Esophagus squamous epithelium (tissue), 4 donors: ENCODE measurements at regions not wholly inside any gene's neighbourhood (a gene's known extent, or its start where the extent isn't known, plus 50 kb on each side); places are given as distances from the start of the nearest gene placed in this dataset.

Experiments used
- POLR2A ChIP-seq, 4 donors: fragments of 450-650 bp; IDR thresholded peaks; one replicate each; pipeline ENCODE4 v1.6.1; 2017; ENCODE audit warnings: antibody characterized with exemption in 4 of 4, mild to moderate bottlenecking in 4 of 4, moderate library complexity in 3 of 4
- TF ChIP-seq, protein P1 (sequence below), 6 experiments: fragments of 450-650 bp in 4 of 6; fragments of 200-600 bp in 2 of 6; sonication (generic) in 2 of 6; IDR thresholded peaks; one replicate each; pipeline ENCODE4 v1.5.1; 2016 to 2019; ENCODE audit warnings: antibody characterized with exemption in 6 of 6, mild to moderate bottlenecking in 4 of 6, moderate library complexity in 4 of 6

DNA sequence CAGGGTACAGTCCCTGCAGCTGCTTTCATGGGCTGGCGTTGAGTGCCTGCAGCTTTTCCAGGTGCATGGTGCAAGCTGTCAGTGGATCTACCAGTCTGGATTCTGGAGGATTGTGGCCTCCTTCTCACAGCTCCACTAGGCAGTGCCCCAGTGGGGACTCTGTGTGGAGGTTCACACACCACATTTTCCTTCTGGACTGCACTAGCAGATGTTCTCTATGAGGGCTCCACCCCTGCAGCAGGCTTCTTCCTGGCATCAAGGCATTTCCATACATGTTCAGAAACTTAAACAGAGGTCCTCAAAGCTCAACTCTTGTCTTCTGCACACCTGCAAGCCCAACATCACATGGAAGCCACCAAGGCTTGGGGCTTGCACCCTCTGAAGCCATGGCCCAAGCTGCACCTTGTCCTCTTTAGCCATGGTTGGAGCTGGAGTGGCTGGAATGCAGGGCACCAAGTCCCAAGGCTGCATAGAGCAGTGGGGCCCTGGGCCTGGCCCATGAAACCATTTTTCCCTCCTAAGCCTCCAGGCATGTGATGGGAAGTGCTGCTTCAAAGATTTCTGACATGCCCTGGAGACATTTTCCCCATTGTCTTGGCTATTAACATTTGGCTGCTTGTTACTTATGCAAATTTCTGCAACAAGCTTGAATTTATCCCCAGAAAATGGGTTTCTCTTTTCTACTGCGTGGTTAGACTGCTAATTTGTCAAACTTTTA is 250.2 kb upstream of the COPS8 start:
- TF ChIP-seq, protein P1, sequence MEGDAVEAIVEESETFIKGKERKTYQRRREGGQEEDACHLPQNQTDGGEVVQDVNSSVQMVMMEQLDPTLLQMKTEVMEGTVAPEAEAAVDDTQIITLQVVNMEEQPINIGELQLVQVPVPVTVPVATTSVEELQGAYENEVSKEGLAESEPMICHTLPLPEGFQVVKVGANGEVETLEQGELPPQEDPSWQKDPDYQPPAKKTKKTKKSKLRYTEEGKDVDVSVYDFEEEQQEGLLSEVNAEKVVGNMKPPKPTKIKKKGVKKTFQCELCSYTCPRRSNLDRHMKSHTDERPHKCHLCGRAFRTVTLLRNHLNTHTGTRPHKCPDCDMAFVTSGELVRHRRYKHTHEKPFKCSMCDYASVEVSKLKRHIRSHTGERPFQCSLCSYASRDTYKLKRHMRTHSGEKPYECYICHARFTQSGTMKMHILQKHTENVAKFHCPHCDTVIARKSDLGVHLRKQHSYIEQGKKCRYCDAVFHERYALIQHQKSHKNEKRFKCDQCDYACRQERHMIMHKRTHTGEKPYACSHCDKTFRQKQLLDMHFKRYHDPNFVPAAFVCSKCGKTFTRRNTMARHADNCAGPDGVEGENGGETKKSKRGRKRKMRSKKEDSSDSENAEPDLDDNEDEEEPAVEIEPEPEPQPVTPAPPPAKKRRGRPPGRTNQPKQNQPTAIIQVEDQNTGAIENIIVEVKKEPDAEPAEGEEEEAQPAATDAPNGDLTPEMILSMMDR (IDR thresholded peaks at IDR 0.05) = no peak
- no peak for TF ChIP-seq POLR2A (IDR thresholded peaks at IDR 0.05)
